OCI-LY3 (cell line): ENCODE measurements at regions not wholly inside any gene's neighbourhood (a gene's known extent, or its start where the extent isn't known, plus 50 kb on each side); places are given as distances from the start of the nearest gene placed in this dataset.

Experiments
- H2AFZ ChIP-seq: fragments of 200-600, 300-600 bp; shearing (Covaris generic); 2 replicates; pipeline ENCODE4 v1.6.0; 2014; ENCODE audit warnings: antibody characterized with exemption, low read depth, low read length
- H3K27ac ChIP-seq: fragments of 200-600, 300-600 bp; sonication (generic); 2 replicates; pipeline ENCODE4 v1.5.1; 2014; ENCODE audit warnings: mild to moderate bottlenecking, low read length, moderate library complexity, mixed read lengths
- H3K27me3 ChIP-seq: fragments of 200-600, 300-600 bp; sonication (generic); 2 replicates; pipeline ENCODE4 v1.6.1; 2014; ENCODE audit warnings: low read depth, low read length, mixed read lengths
- H3K36me3 ChIP-seq: fragments of 200-600, 300-600 bp; sonication (generic); replicated peaks from 2 replicates; pipeline ENCODE3; 2014; ENCODE audit warnings: low read depth, low read length, mixed read lengths
- H3K4me1 ChIP-seq: fragments of 300-600, 200-600 bp; sonication (generic); 2 replicates; pipeline ENCODE4 v1.6.1; 2014; ENCODE audit warnings: low read length, mixed read lengths
- H3K4me2 ChIP-seq: fragments of 200-600, 300-600 bp; sonication (generic); 2 replicates; pipeline ENCODE4 v1.6.1; 2014; ENCODE audit warnings: low read length, mixed read lengths
- H3K4me3 ChIP-seq: fragments of 300-600, 200-600 bp; sonication (generic); 2 replicates; pipeline ENCODE4 v1.5.1; 2014; ENCODE audit warnings: antibody characterized with exemption, mild to moderate bottlenecking, low read length, moderate library complexity
- H3K79me2 ChIP-seq: fragments of 300-600, 200-600 bp; shearing (Covaris generic); 2 replicates; pipeline ENCODE4 v1.6.1; 2014; ENCODE audit warnings: mild to moderate bottlenecking, low read length, mixed read lengths
- H3K9ac ChIP-seq: fragments of 300-600, 200-600 bp; shearing (Covaris generic); 2 replicates; pipeline ENCODE4 v1.6.0; 2014; ENCODE audit warnings: mild to moderate bottlenecking, low read length, moderate library complexity
- H3K9me3 ChIP-seq: fragments of 200-600, 300-600 bp; shearing (Covaris generic); 2 replicates; pipeline ENCODE4 v1.6.1; 2014; ENCODE audit warnings: low read length, mixed read lengths; ENCODE audit not compliant: insufficient read depth
- H4K20me1 ChIP-seq: fragments of 200-600, 300-600 bp; sonication (generic); 2 replicates; pipeline ENCODE4 v1.6.1; 2016; ENCODE audit warnings: low read length, mixed read lengths; ENCODE audit not compliant: insufficient read depth
- EZH2phosphoT487 ChIP-seq: fragments of 200-600 bp; shearing (Covaris generic); IDR thresholded peaks from 2 replicates; pipeline ENCODE4 v1.6.1; 2018; ENCODE audit warnings: antibody characterized with exemption, mixed run types, low read depth
- TF ChIP-seq, protein P1 (sequence below): fragments of 200-600, 300-600 bp; sonication (generic); IDR thresholded peaks from 2 replicates; pipeline ENCODE4 v1.5.1; 2014; ENCODE audit warnings: antibody characterized with exemption, low read length, low read depth

DNA sequence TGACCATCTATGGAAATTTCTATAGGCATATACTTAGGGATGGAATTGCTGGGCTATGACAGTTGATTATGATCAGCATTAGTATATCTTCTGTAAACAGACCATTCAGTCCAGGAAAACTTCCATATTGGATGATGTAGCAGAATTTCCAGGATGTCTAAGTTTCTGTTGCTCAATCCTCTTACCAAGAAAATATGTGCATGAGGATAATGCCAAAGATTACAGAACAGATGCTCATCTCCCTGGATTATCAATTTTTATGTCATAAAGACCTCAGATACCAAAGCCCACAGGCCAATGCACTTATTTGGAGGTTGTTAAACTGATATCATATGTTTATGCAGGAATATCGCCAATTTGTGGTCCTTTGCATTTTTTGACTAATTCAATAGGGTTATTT, 354.4 kb upstream of the FLRT2 start:
- Histone ChIP-seq H3K9ac (no peak overlapping the region), H3K79me2 (no peaks in the 10 kb centered on the region), H3K9me3 (no peaks in the 10 kb centered on the region), H3K36me3 (no peaks in the 10 kb centered on the region), H4K20me1 (no peaks in the 10 kb centered on the region), H3K4me3 (no peak overlapping the region), H3K4me1 (no peaks in the 10 kb centered on the region), H3K27ac (no peak overlapping the region), H3K27me3 (no peaks in the 10 kb centered on the region), H2AFZ (no peak overlapping the region), H3K4me2 (no peak overlapping the region)
- TF ChIP-seq EZH2phosphoT487 = no peak
- TF ChIP-seq, protein P1, sequence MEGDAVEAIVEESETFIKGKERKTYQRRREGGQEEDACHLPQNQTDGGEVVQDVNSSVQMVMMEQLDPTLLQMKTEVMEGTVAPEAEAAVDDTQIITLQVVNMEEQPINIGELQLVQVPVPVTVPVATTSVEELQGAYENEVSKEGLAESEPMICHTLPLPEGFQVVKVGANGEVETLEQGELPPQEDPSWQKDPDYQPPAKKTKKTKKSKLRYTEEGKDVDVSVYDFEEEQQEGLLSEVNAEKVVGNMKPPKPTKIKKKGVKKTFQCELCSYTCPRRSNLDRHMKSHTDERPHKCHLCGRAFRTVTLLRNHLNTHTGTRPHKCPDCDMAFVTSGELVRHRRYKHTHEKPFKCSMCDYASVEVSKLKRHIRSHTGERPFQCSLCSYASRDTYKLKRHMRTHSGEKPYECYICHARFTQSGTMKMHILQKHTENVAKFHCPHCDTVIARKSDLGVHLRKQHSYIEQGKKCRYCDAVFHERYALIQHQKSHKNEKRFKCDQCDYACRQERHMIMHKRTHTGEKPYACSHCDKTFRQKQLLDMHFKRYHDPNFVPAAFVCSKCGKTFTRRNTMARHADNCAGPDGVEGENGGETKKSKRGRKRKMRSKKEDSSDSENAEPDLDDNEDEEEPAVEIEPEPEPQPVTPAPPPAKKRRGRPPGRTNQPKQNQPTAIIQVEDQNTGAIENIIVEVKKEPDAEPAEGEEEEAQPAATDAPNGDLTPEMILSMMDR = no peak

DNA sequence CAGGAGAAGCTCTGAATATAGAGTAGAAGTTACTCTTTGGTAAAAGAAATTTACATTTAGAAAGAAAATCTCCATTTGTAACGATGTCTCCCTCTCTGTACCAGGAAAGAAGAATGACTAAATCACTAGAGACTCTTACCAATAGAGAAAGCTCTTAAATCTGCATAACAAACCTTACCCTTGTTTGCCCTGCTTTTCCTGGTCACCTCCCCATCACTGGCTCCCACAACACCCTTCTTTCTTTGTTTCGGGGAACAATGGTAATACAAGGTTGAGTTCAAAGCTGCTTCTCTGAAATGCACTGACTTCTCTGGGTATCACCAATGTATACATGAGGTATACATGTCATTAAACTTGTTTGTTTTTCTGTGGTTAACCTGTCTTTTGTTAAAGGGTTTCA, 351.1 kb upstream of the FLRT2 start:
- Histone ChIP-seq H4K20me1 (no peaks in the 10 kb centered on the region), H3K9me3 (no peaks in the 10 kb centered on the region), H3K9ac (no peak overlapping the region), H2AFZ (no peak overlapping the region), H3K4me2 (no peak overlapping the region), H3K36me3 (no peaks in the 10 kb centered on the region), H3K27ac (no peak overlapping the region), H3K4me3 (no peak overlapping the region), H3K4me1 (no peaks in the 10 kb centered on the region), H3K27me3 (no peaks in the 10 kb centered on the region), H3K79me2 (no peaks in the 10 kb centered on the region)
- no peak for TF ChIP-seq EZH2phosphoT487
- TF ChIP-seq, protein P1 = no peak

DNA sequence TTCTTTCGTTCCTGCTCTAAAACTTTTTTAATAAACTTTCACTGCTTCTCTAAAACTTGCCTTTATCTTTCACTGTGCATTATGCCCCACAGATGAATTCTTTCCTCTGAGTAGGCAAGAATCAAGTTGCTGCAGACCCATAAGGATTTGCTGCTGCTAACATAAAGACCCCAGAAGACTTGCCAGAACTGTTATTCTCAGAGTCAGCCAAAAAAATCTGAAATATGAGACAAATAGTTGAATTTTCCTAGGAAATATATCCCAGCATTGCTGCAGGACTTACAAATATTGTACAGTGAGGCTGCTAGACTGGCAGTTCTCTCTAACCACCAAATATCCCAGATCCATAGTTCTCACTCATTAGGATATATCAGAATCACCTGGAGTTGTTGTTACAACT, 349.1 kb upstream of the FLRT2 start:
- H3K27ac ChIP-seq = no peak overlapping the region
- H3K79me2 ChIP-seq = no peaks in the 10 kb centered on the region
- H3K9me3 ChIP-seq = no peaks in the 10 kb centered on the region
- TF ChIP-seq EZH2phosphoT487 = no peak
- TF ChIP-seq, protein P1 = no peak
- no peaks in the 10 kb centered on the region for H3K4me1 ChIP-seq
- no peak overlapping the region for H3K4me3 ChIP-seq
- no peak overlapping the region for H3K9ac ChIP-seq
- H4K20me1 ChIP-seq = no peaks in the 10 kb centered on the region
- no peak overlapping the region for H2AFZ ChIP-seq
- no peaks in the 10 kb centered on the region for H3K27me3 ChIP-seq
- H3K36me3 ChIP-seq = no peaks in the 10 kb centered on the region
- H3K4me2 ChIP-seq = no peak overlapping the region

DNA sequence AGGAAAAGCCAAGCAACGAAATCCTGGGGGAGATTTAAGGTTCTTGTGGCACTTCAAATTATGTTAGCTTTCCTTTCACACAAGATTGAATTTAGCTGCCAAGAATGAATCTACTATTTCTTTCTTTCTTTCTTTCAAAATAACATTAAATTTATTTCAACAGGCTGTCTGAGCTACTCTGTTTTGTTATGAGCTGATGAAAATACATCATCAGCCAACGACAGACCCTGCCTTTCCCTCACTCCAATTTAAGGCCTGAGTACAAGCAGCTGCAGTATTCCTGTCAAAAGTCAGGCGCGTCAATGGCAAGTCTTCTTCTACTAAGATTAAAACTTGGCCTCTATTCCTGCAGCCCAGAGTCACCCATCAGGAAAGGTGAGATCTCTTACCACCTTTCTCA, 347.7 kb upstream of the FLRT2 start:
- H3K36me3 ChIP-seq = no peaks in the 10 kb centered on the region
- no peak overlapping the region for H3K4me2 ChIP-seq
- no peak overlapping the region for H3K9ac ChIP-seq
- no peaks in the 10 kb centered on the region for H3K27me3 ChIP-seq
- no peak overlapping the region for H3K27ac ChIP-seq
- H3K4me1 ChIP-seq = no peaks in the 10 kb centered on the region; the same call in 1 of the 2 replicates
- no peaks in the 10 kb centered on the region for H3K79me2 ChIP-seq
- no peak overlapping the region for H2AFZ ChIP-seq
- TF ChIP-seq, protein P1 = no peak
- TF ChIP-seq EZH2phosphoT487 = no peak
- H3K9me3 ChIP-seq = no peaks in the 10 kb centered on the region
- H4K20me1 ChIP-seq = no peaks in the 10 kb centered on the region
- H3K4me3 ChIP-seq = no peak overlapping the region
